ENCODE measurements at regions not wholly inside any gene's neighbourhood (a gene's known extent, or its start where the extent isn't known, plus 50 kb on each side); places are given as distances from the start of the nearest gene placed in this dataset.

- Mint-ChIP-seq H3K9me3 (ENCODE audit: low read depth) (no peaks in the 10 kb centered on the region), H3K36me3 (peaks cover 4% of the 10 kb centered on the region), H3K4me3 (no peak overlapping the region), H3K4me1 (ENCODE audit: low read depth) (no peaks in the 10 kb centered on the region), H3K27ac (no peak overlapping the region), H3K27me3 (no peaks in the 10 kb centered on the region)
These were observed 273.1 kb downstream of the TTLL7 start for GRCh38 chr1:83725735-83726360.

DNA sequence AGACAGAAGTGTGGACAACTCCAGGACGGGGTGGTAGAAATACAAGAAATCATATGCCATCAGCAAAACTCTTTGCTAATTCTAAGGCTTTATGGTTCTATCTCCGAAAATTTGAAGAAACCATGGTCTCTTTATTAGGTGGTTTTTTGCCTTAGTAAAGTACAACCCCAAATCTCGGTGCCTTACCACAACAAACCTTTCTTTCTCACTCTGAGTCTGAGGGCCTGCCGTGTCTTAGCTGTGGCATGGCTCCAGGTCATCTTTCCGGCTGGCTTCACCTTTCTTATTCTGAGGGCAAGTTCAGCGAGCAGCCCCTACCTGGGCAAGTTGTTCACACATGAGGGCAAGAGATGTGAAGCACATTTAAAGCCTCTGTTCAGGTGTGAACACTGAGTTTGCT, 280.6 kb downstream of the TTLL7 start:
- no peaks in the 10 kb centered on the region for H3K27me3 Mint-ChIP-seq
- H3K4me1 Mint-ChIP-seq (ENCODE audit: low read depth): no peaks in the 10 kb centered on the region
- no peaks in the 10 kb centered on the region for H3K36me3 Mint-ChIP-seq
- H3K4me3 Mint-ChIP-seq: no peak overlapping the region
- no peaks in the 10 kb centered on the region for H3K9me3 Mint-ChIP-seq (ENCODE audit: low read depth)
- no peak overlapping the region for H3K27ac Mint-ChIP-seq

GRCh38 chr1:83717785-83718184, 281.1 kb downstream of the TTLL7 start:
- H3K4me1 Mint-ChIP-seq (ENCODE audit: low read depth): no peaks in the 10 kb centered on the region
- H3K4me3 Mint-ChIP-seq: no peak overlapping the region
- no peak overlapping the region for H3K27ac Mint-ChIP-seq
- H3K9me3 Mint-ChIP-seq (ENCODE audit: low read depth): peaks cover under 1% of the 10 kb centered on the region
- no peaks in the 10 kb centered on the region for H3K27me3 Mint-ChIP-seq
- peaks cover under 1% of the 10 kb centered on the region for H3K36me3 Mint-ChIP-seq

GRCh38 chr1:83716641-83717040, 282.3 kb downstream of the TTLL7 start:
- H3K27me3 Mint-ChIP-seq: no peaks in the 10 kb centered on the region
- H3K4me3 Mint-ChIP-seq: no peak overlapping the region
- H3K4me1 Mint-ChIP-seq (ENCODE audit: low read depth): no peaks in the 10 kb centered on the region
- H3K36me3 Mint-ChIP-seq: peaks cover 4% of the 10 kb centered on the region
- no peak overlapping the region for H3K27ac Mint-ChIP-seq
- peaks cover 3% of the 10 kb centered on the region for H3K9me3 Mint-ChIP-seq (ENCODE audit: low read depth)

- Mint-ChIP-seq H3K4me1 (ENCODE audit: low read depth) (no peaks in the 10 kb centered on the region), H3K9me3 (ENCODE audit: low read depth) (peaks cover 3% of the 10 kb centered on the region), H3K36me3 (peaks cover 4% of the 10 kb centered on the region), H3K27me3 (no peaks in the 10 kb centered on the region), H3K4me3 (no peak overlapping the region), H3K27ac (no peak overlapping the region)
These were observed 283.4 kb downstream of the TTLL7 start for GRCh38 chr1:83715550-83715949.

- H3K9me3 Mint-ChIP-seq (ENCODE audit: low read depth): peaks cover 3% of the 10 kb centered on the region
- no peak overlapping the region for H3K4me3 Mint-ChIP-seq
- peaks cover 7% of the 10 kb centered on the region for H3K4me1 Mint-ChIP-seq (ENCODE audit: low read depth)
- H3K27ac Mint-ChIP-seq: no peak overlapping the region
- H3K27me3 Mint-ChIP-seq: no peaks in the 10 kb centered on the region
- H3K36me3 Mint-ChIP-seq: peaks cover 4% of the 10 kb centered on the region
These were observed 289.3 kb downstream of the TTLL7 start for GRCh38 chr1:83709662-83710061.

- H3K27me3 Mint-ChIP-seq: no peaks in the 10 kb centered on the region
These were observed 292.5 kb downstream of the TTLL7 start for GRCh38 chr1:83706354-83706938.

GRCh38 chr1:83705091-83705490, 293.8 kb downstream of the TTLL7 start:
- H3K27me3 Mint-ChIP-seq: no peaks in the 10 kb centered on the region
- no peaks in the 10 kb centered on the region for H3K9me3 Mint-ChIP-seq (ENCODE audit: low read depth)
- peaks cover 42% of the 10 kb centered on the region for H3K4me1 Mint-ChIP-seq (ENCODE audit: low read depth)
- no peak overlapping the region for H3K27ac Mint-ChIP-seq
- no peak overlapping the region for H3K4me3 Mint-ChIP-seq
- no peaks in the 10 kb centered on the region for H3K36me3 Mint-ChIP-seq

More at GRCh38 chr1:83706354-83706938, 292.5 kb downstream of the TTLL7 start:
- Mint-ChIP-seq H3K4me1 (ENCODE audit: low read depth) (peaks cover 30% of the 10 kb centered on the region), H3K9me3 (ENCODE audit: low read depth) (no peaks in the 10 kb centered on the region), H3K27ac (no peak overlapping the region), H3K36me3 (no peaks in the 10 kb centered on the region), H3K4me3 (no peak overlapping the region)

DNA sequence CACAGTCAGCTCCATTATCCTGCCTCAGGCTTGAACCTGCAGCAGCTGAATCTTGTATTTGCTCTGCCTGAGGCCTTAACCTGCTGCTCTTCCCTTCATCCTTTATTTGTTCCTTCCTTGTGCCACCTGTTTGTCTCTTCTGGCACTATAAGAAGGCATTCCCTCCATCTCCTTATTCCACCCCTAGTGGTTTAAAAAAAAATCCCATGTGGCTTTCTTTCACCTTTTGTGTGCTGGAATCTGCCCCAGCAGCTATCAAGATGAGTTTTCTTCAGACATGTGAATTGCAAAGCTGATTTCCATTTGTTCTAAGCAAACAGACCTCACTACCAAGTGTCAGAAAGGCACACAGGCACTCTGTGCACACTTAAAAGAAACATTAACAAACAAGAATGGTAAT, 294.6 kb downstream of the TTLL7 start:
- peaks cover 42% of the 10 kb centered on the region for H3K4me1 Mint-ChIP-seq (ENCODE audit: low read depth)
- H3K27me3 Mint-ChIP-seq: no peaks in the 10 kb centered on the region
- H3K36me3 Mint-ChIP-seq: no peaks in the 10 kb centered on the region
- H3K27ac Mint-ChIP-seq: no peak overlapping the region
- no peak overlapping the region for H3K4me3 Mint-ChIP-seq
- H3K9me3 Mint-ChIP-seq (ENCODE audit: low read depth): peaks cover 2% of the 10 kb centered on the region

DNA sequence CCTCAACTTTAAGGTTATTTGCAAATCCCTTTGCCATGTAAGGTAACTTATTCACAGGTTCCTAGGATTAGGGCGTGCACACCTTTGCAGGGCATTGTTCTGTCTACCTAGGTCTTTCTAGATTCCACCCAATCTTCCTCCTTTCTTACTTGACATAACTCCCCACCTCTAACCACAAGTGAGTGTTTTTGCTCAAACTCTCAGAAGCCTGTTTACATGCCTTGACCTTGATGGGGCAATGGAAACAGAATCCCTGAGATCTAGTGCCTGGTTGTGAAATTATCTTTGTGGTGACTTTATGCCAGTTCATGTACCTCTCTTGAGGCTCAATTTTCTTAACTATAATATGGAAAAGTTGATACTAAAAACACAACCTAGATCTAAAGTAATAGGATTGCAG, 296.6 kb downstream of the TTLL7 start:
- peaks cover 4% of the 10 kb centered on the region for H3K9me3 Mint-ChIP-seq (ENCODE audit: low read depth)
- no peak overlapping the region for H3K4me3 Mint-ChIP-seq
- H3K27ac Mint-ChIP-seq: no peak overlapping the region
- H3K27me3 Mint-ChIP-seq: no peaks in the 10 kb centered on the region
- no peaks in the 10 kb centered on the region for H3K36me3 Mint-ChIP-seq
- peaks cover 42% of the 10 kb centered on the region for H3K4me1 Mint-ChIP-seq (ENCODE audit: low read depth)

- no peaks in the 10 kb centered on the region for H3K36me3 Mint-ChIP-seq
- peak overlapping the region; percentile 55 for H3K4me3 Mint-ChIP-seq
- peaks cover 4% of the 10 kb centered on the region for H3K9me3 Mint-ChIP-seq (ENCODE audit: low read depth)
- peaks cover 37% of the 10 kb centered on the region for H3K4me1 Mint-ChIP-seq (ENCODE audit: low read depth)
- peak overlapping the region; percentile 61 for H3K27ac Mint-ChIP-seq
- H3K27me3 Mint-ChIP-seq: no peaks in the 10 kb centered on the region
These were observed 297.6 kb downstream of the TTLL7 start for GRCh38 chr1:83701355-83701754.

DNA sequence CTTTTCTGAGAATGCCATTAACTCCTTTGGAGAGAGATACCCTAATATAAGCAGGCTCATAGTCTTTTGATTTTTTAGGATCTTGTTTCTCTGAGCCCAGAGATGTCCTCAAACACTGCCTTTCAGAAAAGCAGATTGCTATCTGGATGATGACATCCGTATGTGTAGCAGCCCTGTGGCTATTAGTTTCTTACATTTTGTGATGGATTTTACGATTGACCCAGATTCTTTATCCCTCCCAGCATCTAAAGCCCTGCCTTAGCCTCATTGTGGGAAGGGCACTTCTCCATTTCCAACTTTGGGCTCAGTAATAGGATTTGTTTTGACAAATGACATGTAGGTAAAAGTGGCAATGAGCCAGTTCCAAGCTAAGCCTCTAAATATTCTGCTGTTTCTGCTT, 300.3 kb downstream of the TTLL7 start:
- peaks cover 40% of the 10 kb centered on the region for H3K4me1 Mint-ChIP-seq (ENCODE audit: low read depth)
- peaks cover 4% of the 10 kb centered on the region for H3K9me3 Mint-ChIP-seq (ENCODE audit: low read depth)
- H3K27me3 Mint-ChIP-seq: peaks cover 3% of the 10 kb centered on the region
- no peaks in the 10 kb centered on the region for H3K36me3 Mint-ChIP-seq
- H3K4me3 Mint-ChIP-seq: no peak overlapping the region
- H3K27ac Mint-ChIP-seq: no peak overlapping the region

- Mint-ChIP-seq H3K4me1 (ENCODE audit: low read depth) (peaks cover 41% of the 10 kb centered on the region), H3K36me3 (no peaks in the 10 kb centered on the region)
These were observed 301.0 kb downstream of the TTLL7 start for GRCh38 chr1:83697961-83698360.

GRCh38 chr1:83697220-83697619, 301.7 kb downstream of the TTLL7 start:
- Mint-ChIP-seq H3K9me3 (ENCODE audit: low read depth) (peaks cover 4% of the 10 kb centered on the region), H3K4me3 (no peak overlapping the region), H3K27ac (no peak overlapping the region), H3K27me3 (peaks cover 3% of the 10 kb centered on the region), H3K4me1 (ENCODE audit: low read depth) (peaks cover 38% of the 10 kb centered on the region), H3K36me3 (no peaks in the 10 kb centered on the region)

More at GRCh38 chr1:83697961-83698360, 301.0 kb downstream of the TTLL7 start:
- Mint-ChIP-seq H3K9me3 (ENCODE audit: low read depth) (peaks cover 4% of the 10 kb centered on the region), H3K4me3 (no peak overlapping the region), H3K27me3 (peaks cover 3% of the 10 kb centered on the region), H3K27ac (no peak overlapping the region)

- H3K4me1 Mint-ChIP-seq (ENCODE audit: low read depth): peaks cover 19% of the 10 kb centered on the region
- H3K9me3 Mint-ChIP-seq (ENCODE audit: low read depth): peaks cover 11% of the 10 kb centered on the region
- H3K27me3 Mint-ChIP-seq: peaks cover 3% of the 10 kb centered on the region
- H3K4me3 Mint-ChIP-seq: no peak overlapping the region
- no peak overlapping the region for H3K27ac Mint-ChIP-seq
- peaks cover 4% of the 10 kb centered on the region for H3K36me3 Mint-ChIP-seq
These were observed 304.5 kb downstream of the TTLL7 start for GRCh38 chr1:83694449-83694848.
